ENCODE measurements at regions not wholly inside any gene's neighbourhood (a gene's known extent, or its start where the extent isn't known, plus 50 kb on each side); places are given as distances from the start of the nearest gene placed in this dataset.

DNA sequence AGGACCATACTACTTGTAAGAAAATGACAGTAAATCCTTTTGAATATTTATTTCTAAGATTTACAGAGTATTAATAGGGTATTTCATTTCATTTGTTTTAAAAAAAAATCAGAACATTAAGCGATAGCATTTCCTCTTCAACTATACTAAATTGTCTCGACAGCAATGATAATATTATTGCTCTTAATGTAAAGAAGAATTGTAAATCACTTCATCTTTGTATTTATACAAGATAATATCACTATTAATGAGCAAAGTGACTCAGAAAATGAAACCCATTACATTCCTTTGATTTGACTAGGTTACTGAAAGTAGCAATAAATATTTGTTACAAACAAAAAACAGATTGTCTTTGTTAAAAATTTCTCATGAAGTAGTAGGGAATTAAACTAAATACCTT, 131.1 kb upstream of the CNTN4 start:
- WGBS (ENCODE audit: insufficient coverage, low lambda C conversion rate), result 58% methylated on average over 2 of the region's 2 CpGs
- DNase-seq, result no peak
- H3K9me3 ChIP-seq (ENCODE audit: control insufficient read depth, low read depth, low read length), result no peaks in the 10 kb centered on the region

DNA sequence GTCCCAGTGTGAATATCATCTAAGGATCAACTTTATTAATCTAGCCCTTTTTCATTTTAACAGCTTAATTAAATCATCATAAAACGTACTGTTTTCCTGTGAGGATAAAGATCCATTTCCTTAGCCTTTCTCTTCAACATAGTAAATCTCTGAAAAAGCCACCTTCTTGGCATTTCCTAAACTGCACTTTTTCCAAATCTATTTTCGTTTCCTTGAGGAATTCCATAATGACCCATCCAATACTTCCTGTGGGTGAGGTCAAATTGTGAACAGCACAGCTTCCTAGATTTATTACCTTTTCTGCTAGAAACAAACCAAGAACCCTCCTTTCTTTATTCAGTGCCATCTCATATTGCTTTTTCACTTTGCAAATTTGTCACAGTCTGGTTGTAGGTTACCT, 129.4 kb upstream of the CNTN4 start:
- WGBS (ENCODE audit: insufficient coverage, low lambda C conversion rate), result 48% methylated on average over 2 of the region's 2 CpGs
- DNase-seq, result no peak
- Histone ChIP-seq H3K27ac (ENCODE audit: low read length) (no peak overlapping the region), H3K36me3 (ENCODE audit: control insufficient read depth, insufficient read depth, low read length) (no peaks in the 10 kb centered on the region), H3K27me3 (ENCODE audit: control insufficient read depth, insufficient read depth, low read length) (no peaks in the 10 kb centered on the region), H3K4me1 (ENCODE audit: control insufficient read depth, insufficient read depth, low read length) (no peaks in the 10 kb centered on the region), H3K4me3 (ENCODE audit: low read length) (no peak overlapping the region), H3K9me3 (ENCODE audit: control insufficient read depth, low read depth, low read length) (peaks cover 4% of the 10 kb centered on the region)

More for the DNA sequence above, 131.1 kb upstream of the CNTN4 start:
- no peaks in the 10 kb centered on the region for H3K4me1 ChIP-seq (ENCODE audit: control insufficient read depth, insufficient read depth, low read length)
- no peak overlapping the region for H3K4me3 ChIP-seq (ENCODE audit: low read length)
- no peaks in the 10 kb centered on the region for H3K27me3 ChIP-seq (ENCODE audit: control insufficient read depth, insufficient read depth, low read length)
- no peaks in the 10 kb centered on the region for H3K36me3 ChIP-seq (ENCODE audit: control insufficient read depth, insufficient read depth, low read length)
- H3K27ac ChIP-seq (ENCODE audit: low read length), result no peak overlapping the region

DNA sequence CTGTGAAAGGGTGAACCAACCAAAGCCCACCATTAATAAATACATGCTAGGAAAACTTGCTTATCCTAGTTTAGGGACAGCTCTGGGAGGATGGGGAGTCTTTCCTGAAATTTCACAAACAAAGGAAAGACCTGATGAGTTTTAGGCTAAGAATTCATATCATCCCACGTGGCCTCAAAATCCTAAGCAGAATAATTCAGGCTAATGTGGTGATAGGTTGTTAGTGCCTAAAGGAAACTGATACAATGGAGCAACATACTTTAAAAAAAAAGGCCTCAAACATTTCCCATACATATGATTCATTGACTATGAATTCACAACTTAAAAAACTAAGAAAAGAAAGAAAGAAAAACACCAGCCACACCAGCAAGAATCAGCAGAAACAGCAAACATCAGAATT, 126.9 kb upstream of the CNTN4 start:
- H3K9me3 ChIP-seq (ENCODE audit: control insufficient read depth, low read depth, low read length), result peaks cover 4% of the 10 kb centered on the region
- H3K27ac ChIP-seq (ENCODE audit: low read length), result no peak overlapping the region
- WGBS (ENCODE audit: insufficient coverage, low lambda C conversion rate), result no CpG with 5 or more reads among the region's 1 CpG
- no peak for DNase-seq
- H3K4me3 ChIP-seq (ENCODE audit: low read length), result no peak overlapping the region
- H3K36me3 ChIP-seq (ENCODE audit: control insufficient read depth, insufficient read depth, low read length), result no peaks in the 10 kb centered on the region
- no peaks in the 10 kb centered on the region for H3K4me1 ChIP-seq (ENCODE audit: control insufficient read depth, insufficient read depth, low read length)
- H3K27me3 ChIP-seq (ENCODE audit: control insufficient read depth, insufficient read depth, low read length), result no peaks in the 10 kb centered on the region

DNA sequence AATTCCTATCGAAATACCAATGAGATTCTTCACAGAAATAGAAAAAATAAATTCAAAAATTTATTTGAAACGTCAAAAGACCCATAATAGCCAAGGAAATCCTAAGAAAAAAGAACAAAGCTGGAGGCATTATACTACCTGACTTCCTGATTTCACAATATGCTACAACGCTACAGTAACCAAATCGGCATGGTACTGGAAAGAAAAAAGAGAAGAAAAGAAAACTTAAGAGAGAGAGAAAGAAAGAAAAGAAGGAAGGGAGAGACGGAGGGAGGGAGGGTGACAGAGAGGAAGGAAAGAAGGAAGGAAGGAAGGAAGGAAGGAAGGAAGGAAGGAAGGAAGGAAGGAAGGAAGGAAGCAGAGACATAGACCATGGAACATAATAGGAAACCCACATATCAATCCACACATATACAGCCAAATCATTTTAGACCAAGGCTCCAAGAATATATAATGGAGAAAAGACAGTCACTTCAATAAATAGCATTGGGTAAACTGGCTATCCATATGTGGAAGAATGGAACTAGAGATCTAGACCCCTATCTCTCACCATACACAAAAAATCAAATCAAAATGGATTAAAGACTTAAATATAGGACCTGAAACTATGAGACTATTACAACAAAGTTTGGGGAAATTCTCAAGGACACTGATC, 118.6 kb upstream of the CNTN4 start:
- Histone ChIP-seq H3K27me3 (ENCODE audit: control insufficient read depth, insufficient read depth, low read length) (no peaks in the 10 kb centered on the region), H3K4me1 (ENCODE audit: control insufficient read depth, insufficient read depth, low read length) (no peaks in the 10 kb centered on the region), H3K36me3 (ENCODE audit: control insufficient read depth, insufficient read depth, low read length) (no peaks in the 10 kb centered on the region), H3K4me3 (ENCODE audit: low read length) (no peak overlapping the region), H3K9me3 (ENCODE audit: control insufficient read depth, low read depth, low read length) (no peaks in the 10 kb centered on the region), H3K27ac (ENCODE audit: low read length) (no peak overlapping the region)
- 73% methylated on average over 5 of the region's 5 CpGs for WGBS (ENCODE audit: insufficient coverage, low lambda C conversion rate)
- DNase-seq, result no peak

DNA sequence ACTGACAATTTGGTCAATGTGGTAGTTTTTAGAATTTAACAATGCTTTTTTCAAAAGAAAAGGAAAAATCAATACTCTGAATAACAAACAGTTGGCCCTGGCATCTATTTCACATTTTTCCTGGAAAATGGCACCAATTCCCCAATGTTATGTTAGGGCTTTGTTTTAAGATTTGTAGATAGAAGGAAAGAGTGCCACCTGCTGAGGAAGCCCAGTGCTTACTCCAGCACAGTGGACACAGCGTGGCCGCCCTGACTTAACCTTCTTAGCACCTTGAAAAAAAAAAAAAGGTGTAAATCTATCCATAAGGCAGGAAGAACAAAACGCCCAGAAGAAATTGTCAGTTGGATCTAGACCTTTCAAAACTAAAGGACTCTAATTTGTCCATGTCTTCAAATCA, 110.7 kb upstream of the CNTN4 start:
- WGBS (ENCODE audit: insufficient coverage, low lambda C conversion rate), result 30% methylated on average over 2 of the region's 3 CpGs
- no peaks in the 10 kb centered on the region for H3K36me3 ChIP-seq (ENCODE audit: control insufficient read depth, insufficient read depth, low read length)
- H3K4me3 ChIP-seq (ENCODE audit: low read length), result no peak overlapping the region

DNA sequence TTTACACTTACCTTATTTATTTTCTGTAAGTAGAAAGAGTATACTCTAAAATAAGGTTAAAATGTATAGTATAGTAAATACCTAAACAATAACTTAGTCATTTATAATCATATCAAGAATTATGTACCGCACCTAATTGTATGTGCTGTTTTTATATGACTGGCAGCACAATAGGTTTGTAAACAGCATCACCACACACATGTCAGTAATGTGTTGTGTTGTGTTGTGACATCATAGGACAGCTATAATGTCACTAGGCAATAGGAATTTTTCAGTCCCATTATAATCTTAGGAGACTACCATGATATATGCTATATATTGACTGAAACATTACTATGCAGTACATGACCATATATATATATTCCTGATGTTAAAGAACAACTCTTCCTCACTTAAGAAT, 99.9 kb upstream of the CNTN4 start:
- H3K4me1 ChIP-seq (ENCODE audit: control insufficient read depth, insufficient read depth, low read length), result no peaks in the 10 kb centered on the region
- no peak overlapping the region for H3K4me3 ChIP-seq (ENCODE audit: low read length)
- WGBS (ENCODE audit: insufficient coverage, low lambda C conversion rate), result no CpG with 5 or more reads among the region's 1 CpG
- H3K27me3 ChIP-seq (ENCODE audit: control insufficient read depth, insufficient read depth, low read length), result no peaks in the 10 kb centered on the region
- H3K9me3 ChIP-seq (ENCODE audit: control insufficient read depth, low read depth, low read length), result no peaks in the 10 kb centered on the region
- no peaks in the 10 kb centered on the region for H3K36me3 ChIP-seq (ENCODE audit: control insufficient read depth, insufficient read depth, low read length)
- H3K27ac ChIP-seq (ENCODE audit: low read length), result no peak overlapping the region
- no peak for DNase-seq

More for the DNA sequence above, 110.7 kb upstream of the CNTN4 start:
- DNase-seq, result peak in 1 of 2 donors; percentile 7
- Histone ChIP-seq H3K27ac (ENCODE audit: low read length) (no peak overlapping the region), H3K27me3 (ENCODE audit: control insufficient read depth, insufficient read depth, low read length) (no peaks in the 10 kb centered on the region), H3K4me1 (ENCODE audit: control insufficient read depth, insufficient read depth, low read length) (no peaks in the 10 kb centered on the region), H3K9me3 (ENCODE audit: control insufficient read depth, low read depth, low read length) (peaks cover 5% of the 10 kb centered on the region)

GRCh38 chr3:2001306-2002108, 97.2 kb upstream of the CNTN4 start:
- no peaks in the 10 kb centered on the region for H3K4me1 ChIP-seq (ENCODE audit: control insufficient read depth, insufficient read depth, low read length)
- no peaks in the 10 kb centered on the region for H3K9me3 ChIP-seq (ENCODE audit: control insufficient read depth, low read depth, low read length)
- H3K4me3 ChIP-seq (ENCODE audit: low read length), result no peak overlapping the region
- no peak overlapping the region for H3K27ac ChIP-seq (ENCODE audit: low read length)
- H3K36me3 ChIP-seq (ENCODE audit: control insufficient read depth, insufficient read depth, low read length), result no peaks in the 10 kb centered on the region
- 35% methylated on average over 6 of the region's 9 CpGs for WGBS (ENCODE audit: insufficient coverage, low lambda C conversion rate)
- no peaks in the 10 kb centered on the region for H3K27me3 ChIP-seq (ENCODE audit: control insufficient read depth, insufficient read depth, low read length)
- DNase-seq, result no peak

DNA sequence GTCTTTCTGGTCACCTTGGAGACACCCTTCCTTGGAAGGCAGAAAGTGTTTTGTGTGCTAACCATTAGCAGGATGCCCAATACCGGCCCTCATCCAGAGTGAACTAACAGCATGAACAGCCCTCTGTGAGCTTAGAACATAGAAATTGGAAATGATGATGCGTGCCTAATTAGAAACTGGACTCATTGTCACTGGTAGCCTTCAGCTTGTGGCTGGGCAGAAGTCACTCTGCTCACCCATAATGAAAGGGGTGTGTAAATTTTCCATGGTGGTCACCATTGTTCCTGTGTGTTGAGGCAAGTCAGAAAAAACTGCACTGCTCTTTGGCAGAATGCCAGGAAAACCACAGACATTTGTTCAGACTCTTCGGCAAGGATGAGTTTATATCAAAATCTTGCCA, 74.7 kb upstream of the CNTN4 start:
- Histone ChIP-seq H3K27ac (ENCODE audit: low read length) (no peak overlapping the region), H3K36me3 (ENCODE audit: control insufficient read depth, insufficient read depth, low read length) (no peaks in the 10 kb centered on the region), H3K27me3 (ENCODE audit: control insufficient read depth, insufficient read depth, low read length) (no peaks in the 10 kb centered on the region), H3K4me3 (ENCODE audit: low read length) (no peak overlapping the region), H3K4me1 (ENCODE audit: control insufficient read depth, insufficient read depth, low read length) (no peaks in the 10 kb centered on the region), H3K9me3 (ENCODE audit: control insufficient read depth, low read depth, low read length) (no peaks in the 10 kb centered on the region)
- DNase-seq, result no peak
- WGBS (ENCODE audit: insufficient coverage, low lambda C conversion rate), result no CpG with 5 or more reads among the region's 3 CpGs

- 80% methylated on average over 2 of the region's 4 CpGs for WGBS (ENCODE audit: insufficient coverage, low lambda C conversion rate)
Observed at GRCh38 chr3:2024713-2025112, 74.0 kb upstream of the CNTN4 start.

GRCh38 chr3:2029559-2029958, 69.1 kb upstream of the CNTN4 start:
- Histone ChIP-seq H3K4me1 (ENCODE audit: control insufficient read depth, insufficient read depth, low read length) (no peaks in the 10 kb centered on the region), H3K9me3 (ENCODE audit: control insufficient read depth, low read depth, low read length) (no peaks in the 10 kb centered on the region), H3K36me3 (ENCODE audit: control insufficient read depth, insufficient read depth, low read length) (no peaks in the 10 kb centered on the region), H3K27me3 (ENCODE audit: control insufficient read depth, insufficient read depth, low read length) (no peaks in the 10 kb centered on the region), H3K27ac (ENCODE audit: low read length) (no peak overlapping the region), H3K4me3 (ENCODE audit: low read length) (no peak overlapping the region)
- WGBS (ENCODE audit: insufficient coverage, low lambda C conversion rate), result no CpG with 5 or more reads among the region's 3 CpGs
- DNase-seq, result no peak

More at GRCh38 chr3:2024713-2025112, 74.0 kb upstream of the CNTN4 start:
- no peak for DNase-seq
- Histone ChIP-seq H3K27ac (ENCODE audit: low read length) (no peak overlapping the region), H3K36me3 (ENCODE audit: control insufficient read depth, insufficient read depth, low read length) (no peaks in the 10 kb centered on the region), H3K4me1 (ENCODE audit: control insufficient read depth, insufficient read depth, low read length) (no peaks in the 10 kb centered on the region), H3K9me3 (ENCODE audit: control insufficient read depth, low read depth, low read length) (no peaks in the 10 kb centered on the region), H3K27me3 (ENCODE audit: control insufficient read depth, insufficient read depth, low read length) (no peaks in the 10 kb centered on the region), H3K4me3 (ENCODE audit: low read length) (no peak overlapping the region)

Data from large intestine (tissue), 3 donors.